ENCODE measurements at regions not wholly inside any gene's neighbourhood (a gene's known extent, or its start where the extent isn't known, plus 50 kb on each side); places are given as distances from the start of the nearest gene placed in this dataset.

DNA sequence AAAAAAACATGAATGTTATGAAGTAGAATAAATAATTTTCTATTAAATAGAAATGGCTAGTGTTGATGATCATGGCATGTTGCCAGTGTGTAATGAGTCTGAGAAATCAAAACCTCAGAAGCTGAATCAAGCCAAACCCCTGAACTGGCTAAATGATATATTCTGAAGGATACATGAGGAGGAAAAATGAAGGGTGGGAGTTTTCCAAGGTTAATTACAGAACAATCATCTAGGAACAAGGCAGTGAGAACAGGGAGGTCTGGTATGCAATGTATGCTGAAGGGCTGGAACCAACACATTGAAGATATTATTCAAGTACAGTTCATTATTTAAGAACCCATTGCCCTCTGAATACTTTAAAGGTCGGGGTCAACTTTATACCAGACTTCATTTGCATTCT, 309.1 kb upstream of the NRIP1 start:
- Mint-ChIP-seq H3K9me3 (ENCODE audit: unreplicated experiment) (no peaks in the 10 kb centered on the region), H3K36me3 (ENCODE audit: low read depth, unreplicated experiment) (no peaks in the 10 kb centered on the region)

DNA sequence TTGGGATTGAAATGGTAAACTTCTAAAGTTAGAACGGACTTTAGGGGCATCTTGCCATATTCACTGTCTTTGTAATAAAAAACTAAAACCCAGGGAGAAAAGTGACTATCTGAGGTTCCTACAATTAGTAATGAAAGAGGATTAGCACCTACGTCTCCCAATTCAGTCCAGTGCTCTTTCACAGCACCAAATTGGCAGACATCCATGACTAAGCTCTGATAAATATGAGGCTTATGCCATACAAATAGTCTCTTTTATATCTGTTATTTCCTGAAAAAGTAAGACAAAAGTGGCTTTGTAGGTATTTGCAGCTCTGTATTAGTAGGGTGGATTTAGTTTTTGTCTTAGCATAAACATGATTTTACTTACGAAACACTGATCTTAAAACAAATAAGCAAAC, 315.0 kb upstream of the NRIP1 start:
- TF ChIP-seq EZH2 (IDR thresholded peaks at IDR 0.05; ENCODE audit: insufficient read depth, low read length): no peak
- TF ChIP-seq, protein P1, sequence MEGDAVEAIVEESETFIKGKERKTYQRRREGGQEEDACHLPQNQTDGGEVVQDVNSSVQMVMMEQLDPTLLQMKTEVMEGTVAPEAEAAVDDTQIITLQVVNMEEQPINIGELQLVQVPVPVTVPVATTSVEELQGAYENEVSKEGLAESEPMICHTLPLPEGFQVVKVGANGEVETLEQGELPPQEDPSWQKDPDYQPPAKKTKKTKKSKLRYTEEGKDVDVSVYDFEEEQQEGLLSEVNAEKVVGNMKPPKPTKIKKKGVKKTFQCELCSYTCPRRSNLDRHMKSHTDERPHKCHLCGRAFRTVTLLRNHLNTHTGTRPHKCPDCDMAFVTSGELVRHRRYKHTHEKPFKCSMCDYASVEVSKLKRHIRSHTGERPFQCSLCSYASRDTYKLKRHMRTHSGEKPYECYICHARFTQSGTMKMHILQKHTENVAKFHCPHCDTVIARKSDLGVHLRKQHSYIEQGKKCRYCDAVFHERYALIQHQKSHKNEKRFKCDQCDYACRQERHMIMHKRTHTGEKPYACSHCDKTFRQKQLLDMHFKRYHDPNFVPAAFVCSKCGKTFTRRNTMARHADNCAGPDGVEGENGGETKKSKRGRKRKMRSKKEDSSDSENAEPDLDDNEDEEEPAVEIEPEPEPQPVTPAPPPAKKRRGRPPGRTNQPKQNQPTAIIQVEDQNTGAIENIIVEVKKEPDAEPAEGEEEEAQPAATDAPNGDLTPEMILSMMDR (IDR thresholded peaks at IDR 0.05; ENCODE audit: insufficient read depth, low read depth, low read length): no peak
- Mint-ChIP-seq H3K4me1 (ENCODE audit: low read depth, unreplicated experiment) (no peaks in the 10 kb centered on the region), H3K9me3 (ENCODE audit: unreplicated experiment) (peaks cover 2% of the 10 kb centered on the region), H3K27me3 (ENCODE audit: low read depth, unreplicated experiment) (no peaks in the 10 kb centered on the region), H3K27ac (ENCODE audit: unreplicated experiment) (no peak overlapping the region), H3K36me3 (ENCODE audit: low read depth, unreplicated experiment) (no peaks in the 10 kb centered on the region), H3K4me3 (ENCODE audit: unreplicated experiment) (no peak overlapping the region)
- DNase-seq (ENCODE audit: low read depth): peak; percentile 5
- Histone ChIP-seq H3K4me1 (ENCODE audit: insufficient read depth, low read length) (no peaks in the 10 kb centered on the region), H2AFZ (ENCODE audit: low read depth, low read length) (no peak overlapping the region), H4K20me1 (ENCODE audit: insufficient read depth, low read length) (no peaks in the 10 kb centered on the region), H3K9ac (ENCODE audit: low read length) (no peak overlapping the region), H3K79me2 (ENCODE audit: insufficient read depth, low read length) (no peaks in the 10 kb centered on the region), H3K4me2 (ENCODE audit: low read length) (no peak overlapping the region), H3K27me3 (ENCODE audit: insufficient read depth, low read length) (no peaks in the 10 kb centered on the region), H3K27ac (ENCODE audit: low read depth, low read length) (no peak overlapping the region), H3K36me3 (ENCODE audit: insufficient read depth, low read length) (no peaks in the 10 kb centered on the region), H3K9me3 (ENCODE audit: insufficient read depth, low read depth, low read length) (peaks cover 3% of the 10 kb centered on the region), H3K4me3 (ENCODE audit: insufficient read depth, low read depth, low read length) (no peak overlapping the region)
- FAIRE-seq: no peak

More for the DNA sequence above, 309.1 kb upstream of the NRIP1 start:
- Histone ChIP-seq H3K79me2 (ENCODE audit: insufficient read depth, low read length) (no peaks in the 10 kb centered on the region), H3K4me2 (ENCODE audit: low read length) (no peak overlapping the region), H3K27me3 (ENCODE audit: insufficient read depth, low read length) (no peaks in the 10 kb centered on the region), H3K4me1 (ENCODE audit: insufficient read depth, low read length) (no peaks in the 10 kb centered on the region), H3K27ac (ENCODE audit: low read depth, low read length) (no peak overlapping the region), H3K4me3 (ENCODE audit: insufficient read depth, low read depth, low read length) (no peak overlapping the region), H3K9me3 (ENCODE audit: insufficient read depth, low read depth, low read length) (no peaks in the 10 kb centered on the region), H4K20me1 (ENCODE audit: insufficient read depth, low read length) (no peaks in the 10 kb centered on the region), H2AFZ (ENCODE audit: low read depth, low read length) (no peak overlapping the region), H3K36me3 (ENCODE audit: insufficient read depth, low read length) (no peaks in the 10 kb centered on the region), H3K9ac (ENCODE audit: low read length) (no peak overlapping the region)
- DNase-seq (ENCODE audit: low read depth) (no peak), FAIRE-seq (no peak)
- H3K4me1 Mint-ChIP-seq (ENCODE audit: low read depth, unreplicated experiment): no peaks in the 10 kb centered on the region
- no peak for TF ChIP-seq EZH2 (IDR thresholded peaks at IDR 0.05; ENCODE audit: insufficient read depth, low read length)
- TF ChIP-seq, protein P1 (IDR thresholded peaks at IDR 0.05; ENCODE audit: insufficient read depth, low read depth, low read length): no peak
- no peak overlapping the region for H3K27ac Mint-ChIP-seq (ENCODE audit: unreplicated experiment)
- no peak overlapping the region for H3K4me3 Mint-ChIP-seq (ENCODE audit: unreplicated experiment)
- H3K27me3 Mint-ChIP-seq (ENCODE audit: low read depth, unreplicated experiment): no peaks in the 10 kb centered on the region

DNA sequence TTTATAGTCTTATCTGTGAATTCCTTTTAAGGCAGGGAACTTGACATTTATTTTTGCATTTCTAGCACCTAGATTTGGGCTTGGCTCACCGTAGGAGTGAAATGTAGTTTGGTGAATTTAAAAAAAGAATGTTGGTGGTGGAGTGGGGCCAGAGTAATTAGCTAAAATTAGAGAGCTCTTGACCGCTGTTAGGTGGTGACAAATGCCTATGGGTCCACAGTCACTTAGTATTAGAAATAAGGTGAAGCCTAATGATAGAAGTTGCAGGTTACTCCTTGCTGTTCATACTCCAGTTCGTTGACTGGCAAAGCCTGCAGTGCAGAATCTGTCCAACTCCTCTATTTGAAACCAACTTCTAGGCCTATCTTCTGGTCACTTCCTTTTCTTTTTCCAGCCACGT, 318.8 kb upstream of the NRIP1 start:
- Histone ChIP-seq H3K4me1 (ENCODE audit: insufficient read depth, low read length) (no peaks in the 10 kb centered on the region), H3K36me3 (ENCODE audit: insufficient read depth, low read length) (no peaks in the 10 kb centered on the region), H3K9ac (ENCODE audit: low read length) (no peak overlapping the region), H2AFZ (ENCODE audit: low read depth, low read length) (no peak overlapping the region), H3K27me3 (ENCODE audit: insufficient read depth, low read length) (no peaks in the 10 kb centered on the region), H3K9me3 (ENCODE audit: insufficient read depth, low read depth, low read length) (peaks cover 3% of the 10 kb centered on the region), H4K20me1 (ENCODE audit: insufficient read depth, low read length) (no peaks in the 10 kb centered on the region), H3K4me3 (ENCODE audit: insufficient read depth, low read depth, low read length) (no peak overlapping the region), H3K79me2 (ENCODE audit: insufficient read depth, low read length) (no peaks in the 10 kb centered on the region), H3K27ac (ENCODE audit: low read depth, low read length) (no peak overlapping the region), H3K4me2 (ENCODE audit: low read length) (no peak overlapping the region)
- DNase-seq (ENCODE audit: low read depth) (no peak), FAIRE-seq (no peak)
- H3K9me3 Mint-ChIP-seq (ENCODE audit: unreplicated experiment): peaks cover 4% of the 10 kb centered on the region
- no peaks in the 10 kb centered on the region for H3K4me1 Mint-ChIP-seq (ENCODE audit: low read depth, unreplicated experiment)
- no peak overlapping the region for H3K27ac Mint-ChIP-seq (ENCODE audit: unreplicated experiment)
- no peaks in the 10 kb centered on the region for H3K36me3 Mint-ChIP-seq (ENCODE audit: low read depth, unreplicated experiment)
- TF ChIP-seq, protein P1 (IDR thresholded peaks at IDR 0.05; ENCODE audit: insufficient read depth, low read depth, low read length): no peak
- no peak for TF ChIP-seq EZH2 (IDR thresholded peaks at IDR 0.05; ENCODE audit: insufficient read depth, low read length)
- H3K27me3 Mint-ChIP-seq (ENCODE audit: low read depth, unreplicated experiment): no peaks in the 10 kb centered on the region
- no peak overlapping the region for H3K4me3 Mint-ChIP-seq (ENCODE audit: unreplicated experiment)

All from astrocyte (in vitro differentiated cells and primary cell).